Gastrocnemius medialis (tissue), 4 donors: ENCODE measurements at regions not wholly inside any gene's neighbourhood (a gene's known extent, or its start where the extent isn't known, plus 50 kb on each side); places are given as distances from the start of the nearest gene placed in this dataset.

Experiments used
- ATAC-seq, 2 donors: fragments of 150-250 bp; one replicate each; pipeline ENCODE4 v1.9.1; 2016
- DNase-seq, 2 donors: peaks; one replicate each; pipeline ENCODE4 v3.0.0-alpha.2; 2019
- H3K27ac ChIP-seq, 4 donors: fragments of 200-600 bp; sonication (generic); 1 replicate in 1 of 4; 2 replicates in 3 of 4; pipeline ENCODE4 v1.5.1; 2016 to 2018; ENCODE audit warnings: mild to moderate bottlenecking in 2 of 4, moderate library complexity in 1 of 4
- H3K27me3 ChIP-seq, 3 donors: fragments of 200-600 bp; sonication (generic) in 2 of 3; 1 replicate in 1 of 3; 2 replicates in 2 of 3; pipeline versions ENCODE4 v1.5.1 to v1.6.0; 2016 to 2019; ENCODE audit warnings: mild to moderate bottlenecking in 1 of 3, moderate library complexity in 1 of 3
- H3K36me3 ChIP-seq, 2 donors: fragments of 200-600 bp; sonication (generic) in 1 of 2; one replicate each; pipeline ENCODE4 v1.5.1; 2017 to 2018
- H3K4me1 ChIP-seq, 2 donors: fragments of 200-600 bp; sonication (generic) in 1 of 2; one replicate each; pipeline ENCODE4 v1.5.1; 2016 to 2017; ENCODE audit warnings: mild to moderate bottlenecking in 2 of 2
- H3K4me3 ChIP-seq, 4 donors: fragments of 200-600 bp; sonication (generic) in 3 of 4; 1 replicate in 1 of 4; 2 replicates in 3 of 4; pipeline ENCODE4 v1.5.1; 2016 to 2019; ENCODE audit warnings: mild to moderate bottlenecking in 2 of 4
- H3K9me3 ChIP-seq, 3 donors: fragments of 200-600 bp; sonication (generic) in 2 of 3; 1 replicate in 1 of 3; 2 replicates in 2 of 3; pipeline ENCODE4 v1.5.1; 2016 to 2019
- POLR2A ChIP-seq, 2 donors: fragments of 450-650 bp; IDR thresholded peaks; one replicate each; pipeline ENCODE4 v1.6.1; 2017; ENCODE audit warnings: antibody characterized with exemption in 2 of 2, mild to moderate bottlenecking in 2 of 2, moderate library complexity in 2 of 2
- in situ Hi-C, 4 donors: fragments of 200-750 bp; cut with MboI; loops; one replicate each; pipeline versions ENCODE4 v1.15.0 to v1.8.0; 2017; ENCODE audit warnings: low sequenced_read_pairs in 4 of 4
- intact Hi-C: fragments of 100-400 bp; cut with DNase I; formaldehyde crosslinking; loops from one replicate; pipeline ENCODE4 v1.15.1; 2023; ENCODE audit warnings: low total_unique reads
- TF ChIP-seq, protein P1 (sequence below), 5 experiments: fragments of 450-650 bp in 3 of 5; fragments of 200-600 bp in 2 of 5; sonication (generic) in 2 of 5; IDR thresholded peaks in 4 of 5; conservative IDR thresholded peaks in 1 of 5; 1 replicate in 4 of 5; 2 replicates in 1 of 5; pipeline ENCODE4 v1.5.1; 2016 to 2019; ENCODE audit warnings: antibody characterized with exemption in 5 of 5, mild to moderate bottlenecking in 3 of 5, moderate library complexity in 3 of 5

DNA sequence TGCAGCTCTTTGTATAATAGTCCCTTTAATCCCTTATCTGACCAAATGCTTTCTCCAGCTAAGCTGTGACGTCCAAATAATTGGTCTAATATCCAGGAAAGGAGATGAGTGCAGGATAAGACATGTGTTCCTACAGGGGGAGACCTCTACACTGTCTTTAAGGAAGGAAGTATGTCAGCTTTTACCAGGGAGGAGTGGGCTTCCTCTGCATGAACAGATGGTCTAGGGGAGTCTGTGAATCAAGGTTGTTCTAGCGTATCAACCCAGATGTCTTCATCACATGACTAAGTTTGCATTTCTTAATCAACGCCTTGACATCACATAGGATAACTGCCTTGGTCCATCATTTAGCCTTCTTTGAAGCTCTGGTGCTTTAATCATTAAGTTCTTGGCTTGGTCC lies 528.2 kb downstream of the MRPL39 start:
- Histone ChIP-seq H3K27ac (no peak overlapping the region), H3K27me3 (no peaks in the 10 kb centered on the region), H3K9me3 (no peaks in the 10 kb centered on the region), H3K4me3 (no peak overlapping the region), H3K36me3 (no peaks in the 10 kb centered on the region), H3K4me1 (no peaks in the 10 kb centered on the region)
- no peak for ATAC-seq
- no peak for DNase-seq
- in situ Hi-C loops (no loop called here), intact Hi-C loops (no loop called here)
- TF ChIP-seq, protein P1, sequence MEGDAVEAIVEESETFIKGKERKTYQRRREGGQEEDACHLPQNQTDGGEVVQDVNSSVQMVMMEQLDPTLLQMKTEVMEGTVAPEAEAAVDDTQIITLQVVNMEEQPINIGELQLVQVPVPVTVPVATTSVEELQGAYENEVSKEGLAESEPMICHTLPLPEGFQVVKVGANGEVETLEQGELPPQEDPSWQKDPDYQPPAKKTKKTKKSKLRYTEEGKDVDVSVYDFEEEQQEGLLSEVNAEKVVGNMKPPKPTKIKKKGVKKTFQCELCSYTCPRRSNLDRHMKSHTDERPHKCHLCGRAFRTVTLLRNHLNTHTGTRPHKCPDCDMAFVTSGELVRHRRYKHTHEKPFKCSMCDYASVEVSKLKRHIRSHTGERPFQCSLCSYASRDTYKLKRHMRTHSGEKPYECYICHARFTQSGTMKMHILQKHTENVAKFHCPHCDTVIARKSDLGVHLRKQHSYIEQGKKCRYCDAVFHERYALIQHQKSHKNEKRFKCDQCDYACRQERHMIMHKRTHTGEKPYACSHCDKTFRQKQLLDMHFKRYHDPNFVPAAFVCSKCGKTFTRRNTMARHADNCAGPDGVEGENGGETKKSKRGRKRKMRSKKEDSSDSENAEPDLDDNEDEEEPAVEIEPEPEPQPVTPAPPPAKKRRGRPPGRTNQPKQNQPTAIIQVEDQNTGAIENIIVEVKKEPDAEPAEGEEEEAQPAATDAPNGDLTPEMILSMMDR (IDR thresholded peaks at IDR 0.05 in 4 of 5, conservative IDR thresholded peaks at IDR 0.05 in 1 of 5) = no peak
- TF ChIP-seq POLR2A (IDR thresholded peaks at IDR 0.05) = no peak

DNA sequence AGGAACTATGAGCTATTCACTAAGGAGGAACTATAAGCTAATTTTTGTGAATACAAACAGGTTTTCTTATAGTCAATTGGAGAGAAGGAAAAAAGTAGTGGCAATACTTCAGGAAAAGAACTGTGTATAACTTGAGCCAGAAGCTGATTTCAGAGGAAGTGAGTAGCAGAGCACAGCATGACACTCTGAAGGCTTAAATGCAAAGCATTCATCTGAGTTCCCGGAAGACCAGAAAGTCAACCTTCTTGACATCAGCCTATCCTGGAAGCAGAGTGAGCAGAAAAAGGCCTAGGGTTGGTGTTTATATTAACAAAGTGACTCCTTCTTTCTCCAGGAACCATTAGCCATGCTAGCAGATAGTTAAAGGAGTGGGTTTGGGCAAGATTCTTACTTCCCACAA lies 545.2 kb downstream of the MRPL39 start:
- Histone ChIP-seq H3K4me1 (no peaks in the 10 kb centered on the region), H3K9me3 (no peaks in the 10 kb centered on the region), H3K27ac (no peak overlapping the region), H3K4me3 (no peak overlapping the region), H3K27me3 (no peaks in the 10 kb centered on the region), H3K36me3 (no peaks in the 10 kb centered on the region)
- intact Hi-C loops (no loop called here), in situ Hi-C loops (no loop called here)
- ATAC-seq = no peak
- DNase-seq = no peak
- no peak for TF ChIP-seq POLR2A (IDR thresholded peaks at IDR 0.05)
- TF ChIP-seq, protein P1 (IDR thresholded peaks at IDR 0.05 in 4 of 5, conservative IDR thresholded peaks at IDR 0.05 in 1 of 5) = no peak

DNA sequence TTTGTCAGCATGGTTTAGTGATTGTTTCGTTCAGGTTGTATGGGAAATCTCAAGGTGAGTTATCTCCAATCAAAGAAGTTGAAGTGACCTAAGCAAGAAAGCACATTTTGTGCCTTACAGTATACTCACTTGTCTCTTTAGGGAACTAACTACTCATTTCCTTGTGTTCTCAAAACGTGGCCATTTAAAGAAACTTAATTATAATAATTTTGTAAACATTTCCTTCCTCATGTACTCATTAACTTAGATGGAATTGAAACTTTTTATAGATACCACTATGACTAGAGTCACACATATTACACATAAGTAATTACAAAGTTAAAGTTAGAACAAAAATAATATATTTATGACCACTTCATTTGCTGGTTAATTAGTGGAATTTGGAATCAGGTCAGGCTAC lies 552.6 kb downstream of the MRPL39 start:
- TF ChIP-seq, protein P1 (IDR thresholded peaks at IDR 0.05 in 4 of 5, conservative IDR thresholded peaks at IDR 0.05 in 1 of 5) = no peak
- no peak for TF ChIP-seq POLR2A (IDR thresholded peaks at IDR 0.05)
- in situ Hi-C loops (no loop called here), intact Hi-C loops (no loop called here)
- DNase-seq (no peak), ATAC-seq (no peak)
- Histone ChIP-seq H3K4me1 (no peaks in the 10 kb centered on the region), H3K27me3 (no peaks in the 10 kb centered on the region), H3K36me3 (no peaks in the 10 kb centered on the region), H3K9me3 (no peaks in the 10 kb centered on the region), H3K27ac (no peak overlapping the region), H3K4me3 (no peak overlapping the region)

DNA sequence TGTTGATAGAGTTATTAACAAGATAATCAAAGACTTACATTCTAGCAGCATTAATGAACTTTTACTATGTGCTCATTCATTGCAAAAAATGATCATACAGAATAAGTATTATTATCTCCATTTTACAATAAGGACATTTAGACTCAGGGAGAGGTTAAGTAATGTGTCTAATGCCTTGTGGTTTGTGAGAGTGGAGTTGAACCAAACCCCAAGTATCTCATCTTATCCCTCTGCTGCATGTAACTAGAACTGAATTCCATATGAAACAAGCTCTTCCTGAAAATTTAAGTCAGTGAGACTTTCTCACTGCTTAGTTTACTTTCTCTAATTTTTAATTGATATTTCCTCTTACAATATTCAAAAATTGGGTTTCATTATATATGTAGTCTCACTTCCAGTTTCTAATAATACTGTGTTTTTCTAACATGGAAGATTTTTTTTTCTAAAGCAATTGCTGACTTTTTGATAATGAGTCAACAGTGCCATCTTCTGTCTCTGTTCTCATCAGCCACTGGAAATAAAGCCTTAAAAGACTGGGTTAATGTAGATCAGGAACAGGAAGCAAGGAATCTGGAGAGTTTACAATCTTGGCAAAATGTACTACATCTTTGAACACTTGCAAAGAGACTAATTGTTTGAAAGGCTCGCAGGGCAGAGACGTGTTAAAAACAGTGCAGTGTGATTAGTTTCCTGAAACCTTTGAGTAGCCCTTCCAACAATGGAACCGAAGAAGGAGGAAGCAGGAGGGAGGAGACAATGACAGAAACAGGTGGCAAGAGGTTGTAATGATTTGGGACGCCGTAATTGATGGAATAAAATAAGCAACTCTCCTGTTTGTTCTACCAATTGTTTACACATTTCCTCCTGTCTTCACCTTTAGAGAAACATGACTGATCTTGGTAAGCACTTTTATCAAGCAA lies 567.6 kb downstream of the MRPL39 start:
- ATAC-seq (no peak), DNase-seq (no peak)
- no peak overlapping the region for H3K27ac ChIP-seq
- no peak for TF ChIP-seq POLR2A (IDR thresholded peaks at IDR 0.05)
- TF ChIP-seq, protein P1 (IDR thresholded peaks at IDR 0.05 in 4 of 5, conservative IDR thresholded peaks at IDR 0.05 in 1 of 5) = no peak
- no peaks in the 10 kb centered on the region for H3K36me3 ChIP-seq
- no peak overlapping the region for H3K4me3 ChIP-seq
- in situ Hi-C loops = no loop called here
- H3K4me1 ChIP-seq = no peaks in the 10 kb centered on the region
- H3K27me3 ChIP-seq = no peaks in the 10 kb centered on the region
- H3K9me3 ChIP-seq = no peaks in the 10 kb centered on the region
- intact Hi-C loops = no loop called here
